ENCODE measurements at regions not wholly inside any gene's neighbourhood (a gene's known extent, or its start where the extent isn't known, plus 50 kb on each side); places are given as distances from the start of the nearest gene placed in this dataset.
"Not testable (repeated sequence)": the region's sequence is repeated elsewhere in the genome, so short reads cannot be mapped to it uniquely, and the experiment has no call there.

GRCh38 chr7:56923892-56924291 is 208.3 kb downstream of the ZNF479 start:
- not testable (repeated sequence) for H3K36me3 ChIP-seq; H3K4me3 ChIP-seq; H3K27me3 ChIP-seq; H3K4me1 ChIP-seq; H3K27ac ChIP-seq; ATAC-seq (ENCODE audit: low FRiP score in 2 of 2); DNase-seq; H3K9me3 ChIP-seq
- 90% methylated on average over 4 of the region's 6 CpGs; no CpG with 5 or more reads in 1 of the 2 donors for WGBS, 2 donors

- peak in 1 of 2 donors; percentile 3 for DNase-seq
- 0 to 54% methylated on average over 1 to 6 of the region's 8 CpGs for WGBS, 2 donors
- H3K27ac ChIP-seq; H3K4me3 ChIP-seq; H3K36me3 ChIP-seq; H3K4me1 ChIP-seq; H3K27me3 ChIP-seq; ATAC-seq (ENCODE audit: low FRiP score in 2 of 2); H3K9me3 ChIP-seq: not testable (repeated sequence)
These were observed 221.3 kb downstream of the ZNF479 start for GRCh38 chr7:56910973-56911372.

GRCh38 chr7:56889454-56889853 is 242.8 kb downstream of the ZNF479 start:
- DNase-seq; H3K27me3 ChIP-seq; H3K4me3 ChIP-seq; ATAC-seq (ENCODE audit: low FRiP score in 2 of 2); H3K9me3 ChIP-seq; H3K27ac ChIP-seq; H3K36me3 ChIP-seq; H3K4me1 ChIP-seq: not testable (repeated sequence)
- WGBS, 2 donors: 66 to 67% methylated on average over 3 of the region's 3 CpGs

GRCh38 chr7:56885132-56885531 is 247.1 kb downstream of the ZNF479 start:
- H3K4me3 ChIP-seq; ATAC-seq (ENCODE audit: low FRiP score in 2 of 2); H3K9me3 ChIP-seq; H3K27me3 ChIP-seq; H3K27ac ChIP-seq; DNase-seq; H3K4me1 ChIP-seq; H3K36me3 ChIP-seq: not testable (repeated sequence)
- WGBS, 2 donors: 81 to 88% methylated on average over 5 of the region's 6 CpGs

GRCh38 chr7:56882318-56882717 is 249.9 kb downstream of the ZNF479 start:
- not testable (repeated sequence) for H3K9me3 ChIP-seq, H3K27ac ChIP-seq, H3K4me3 ChIP-seq, H3K36me3 ChIP-seq, H3K4me1 ChIP-seq, H3K27me3 ChIP-seq
- DNase-seq: peak in 1 of 2 donors; percentile 84
- ATAC-seq (ENCODE audit: low FRiP score in 2 of 2): peak; percentile 7 to 59
- 67 to 78% methylated on average over 30 to 37 of the region's 42 CpGs for WGBS, 2 donors

Small RNA genes in the stretch of these regions (small RNA-seq; reads per million reads assigned to genes)
- 0 reads per million in 4 donors for gene MIR4283-1

Data from upper lobe of left lung (tissue), 6 donors.